WTC11 (cell line): ENCODE measurements at regions not wholly inside any gene's neighbourhood (a gene's known extent, or its start where the extent isn't known, plus 50 kb on each side); places are given as distances from the start of the nearest gene placed in this dataset.
"Not testable (repeated sequence)": the region's sequence is repeated elsewhere in the genome, so short reads cannot be mapped to it uniquely, and the experiment has no call there.

Experiments
- ATAC-seq: fragments of 200-7000 bp; cut with Tn5 transposase; 2 replicates; pipeline ENCODE4 v1.10.0; 2021; ENCODE audit warnings: mild to moderate bottlenecking, moderate library complexity
- CTCF ChIA-PET: fragments of 300-600 bp; sonication (Branson Sonifier 250); formaldehyde crosslinking; loops from one replicate; lab custom pipeline; 2021; ENCODE audit warnings: antibody characterized with exemption; lab: Charles Lee
- POLR2A ChIA-PET: fragments of 350-600 bp; sonication (Branson Sonifier 250); formaldehyde crosslinking; loops from one replicate; lab custom pipeline; 2021; ENCODE audit warnings: antibody characterized with exemption; lab: Charles Lee
- DNase-seq: peaks from one replicate; pipeline ENCODE4 v3.0.0; 2021; ENCODE audit warnings: low spot score
- H3K27ac Mint-ChIP-seq: 2 replicates; pipeline ENCODE4 v1.8.0; 2021; ENCODE audit warnings: mixed read lengths
- H3K27me3 Mint-ChIP-seq: 2 replicates; pipeline ENCODE4 v1.8.0; 2021; ENCODE audit warnings: low read depth, mild to moderate bottlenecking, moderate library complexity, mixed read lengths
- H3K36me3 Mint-ChIP-seq: 2 replicates; pipeline ENCODE4 v1.8.0; 2021; ENCODE audit warnings: mixed read lengths
- H3K4me1 Mint-ChIP-seq: 2 replicates; pipeline ENCODE4 v1.8.0; 2022; ENCODE audit warnings: mixed read lengths
- H3K4me3 Mint-ChIP-seq: 2 replicates; pipeline ENCODE4 v1.8.0; 2021; ENCODE audit warnings: mild to moderate bottlenecking, moderate library complexity, mixed read lengths
- H3K9me3 Mint-ChIP-seq: 2 replicates; pipeline ENCODE4 v1.8.0; 2021; ENCODE audit warnings: mixed read lengths
- AFF4 ChIP-seq: sonication (generic); formaldehyde crosslinking; IDR thresholded peaks from 2 replicates; pipeline ENCODE4 v1.8.1; 2023; ENCODE audit warnings: mild to moderate bottlenecking, missing genetic modification reagents, borderline replicate concordance
- ATF6 ChIP-seq: sonication (generic); formaldehyde crosslinking; IDR thresholded peaks from 2 replicates; pipeline ENCODE4 v1.8.1; 2023; ENCODE audit warnings: mild to moderate bottlenecking, missing genetic modification reagents
- CREB1 ChIP-seq: sonication (generic); formaldehyde crosslinking; IDR thresholded peaks from 2 replicates; pipeline ENCODE4 v1.8.0; 2023; ENCODE audit warnings: mild to moderate bottlenecking, missing genetic modification reagents
- FOXP4 ChIP-seq: sonication (generic); formaldehyde crosslinking; IDR thresholded peaks from 2 replicates; pipeline ENCODE4 v1.8.0; 2022; ENCODE audit warnings: mild to moderate bottlenecking, missing genetic modification reagents
- GABPB1 ChIP-seq: sonication (generic); formaldehyde crosslinking; IDR thresholded peaks from 2 replicates; pipeline ENCODE4 v1.8.1; 2023; ENCODE audit warnings: mild to moderate bottlenecking, missing genetic modification reagents
- GRHL2 ChIP-seq: fragments of 250-450 bp; sonication (Bioruptor Pico); IDR thresholded peaks from 2 replicates; pipeline ENCODE4 v1.8.0; 2022; ENCODE audit warnings: mild to moderate bottlenecking, moderate library complexity; ENCODE audit not compliant: insufficient replicate concordance, severe bottlenecking
- HMGXB4 ChIP-seq: sonication (generic); formaldehyde crosslinking; IDR thresholded peaks from 2 replicates; pipeline ENCODE4 v1.8.1; 2023; ENCODE audit warnings: mild to moderate bottlenecking, moderate library complexity, missing genetic modification reagents
- JAZF1 ChIP-seq: fragments of 250-450 bp; sonication (Bioruptor Pico); IDR thresholded peaks from 2 replicates; pipeline ENCODE4 v1.9.0; 2021; ENCODE audit warnings: moderate library complexity, mild to moderate bottlenecking, inconsistent platforms
- NR1H2 ChIP-seq: sonication (generic); formaldehyde crosslinking; IDR thresholded peaks from 2 replicates; pipeline ENCODE4 v1.9.0; 2021; ENCODE audit warnings: mild to moderate bottlenecking, moderate library complexity, missing genetic modification reagents
- NR3C1 ChIP-seq: sonication (generic); formaldehyde crosslinking; conservative IDR thresholded peaks from 2 replicates; pipeline ENCODE4 v1.8.1; 2023; ENCODE audit warnings: low read depth, mild to moderate bottlenecking, missing genetic modification reagents
- TP53 ChIP-seq: sonication (generic); formaldehyde crosslinking; IDR thresholded peaks from 2 replicates; pipeline ENCODE4 v1.8.1; 2023; ENCODE audit warnings: mild to moderate bottlenecking, missing genetic modification reagents
- ZBTB21 ChIP-seq: sonication (generic); formaldehyde crosslinking; IDR thresholded peaks from 2 replicates; pipeline ENCODE4 v1.8.1; 2023; ENCODE audit warnings: mild to moderate bottlenecking, missing genetic modification reagents, borderline replicate concordance
- ZBTB43 ChIP-seq: sonication (generic); formaldehyde crosslinking; IDR thresholded peaks from 2 replicates; pipeline ENCODE4 v1.8.1; 2023; ENCODE audit warnings: mild to moderate bottlenecking, missing genetic modification reagents
- ZNF121 ChIP-seq: sonication (generic); formaldehyde crosslinking; IDR thresholded peaks from 2 replicates; pipeline ENCODE4 v1.8.0; 2023; ENCODE audit warnings: missing genetic modification reagents
- ZNF317 ChIP-seq: sonication (generic); formaldehyde crosslinking; IDR thresholded peaks from 2 replicates; pipeline ENCODE4 v1.8.1; 2023; ENCODE audit warnings: low read depth, mild to moderate bottlenecking, moderate library complexity, missing genetic modification reagents, borderline replicate concordance
- ZNF423 ChIP-seq: fragments of 250-450 bp; sonication (Bioruptor Pico); IDR thresholded peaks from 2 replicates; pipeline ENCODE4 v2.1.2; 2022; ENCODE audit warnings: mild to moderate bottlenecking, moderate library complexity

- Mint-ChIP-seq H3K9me3 (peaks cover 7% of the 10 kb centered on the region), H3K4me3 (no peak overlapping the region), H3K27ac (no peak overlapping the region), H3K27me3 (no peaks in the 10 kb centered on the region), H3K4me1 (no peaks in the 10 kb centered on the region), H3K36me3 (no peaks in the 10 kb centered on the region)
- POLR2A ChIA-PET: no interaction called here
- TF ChIP-seq AFF4 (CRISPR knock-in tag): no peak
- TF ChIP-seq GABPB1: no peak
- TF ChIP-seq ZBTB21 (CRISPR knock-in tag): no peak
- no peak for TF ChIP-seq TP53 (CRISPR knock-in tag)
- TF ChIP-seq NR3C1 (CRISPR knock-in tag): no peak
- TF ChIP-seq ZNF121 (CRISPR knock-in tag): no peak
- TF ChIP-seq ZNF317 (CRISPR knock-in tag): no peak
- TF ChIP-seq CREB1 (CRISPR knock-in tag): no peak
- TF ChIP-seq FOXP4 (CRISPR knock-in tag): no peak
- TF ChIP-seq GRHL2 (CRISPR knock-in tag): no peak
- TF ChIP-seq ATF6: no peak
- TF ChIP-seq NR1H2 (CRISPR knock-in tag): no peak
- TF ChIP-seq HMGXB4 (CRISPR knock-in tag): no peak
- no peak for TF ChIP-seq JAZF1 (CRISPR knock-in tag)
- no peak for TF ChIP-seq ZNF423 (CRISPR knock-in tag)
- TF ChIP-seq ZBTB43: no peak
- no peak for DNase-seq
- no peak for ATAC-seq
- CTCF ChIA-PET: no interaction called here
Measured at GRCh38 chr3:39733804-39734203, 75.6 kb upstream of the MYRIP start.

- H3K4me1 Mint-ChIP-seq, ATAC-seq, POLR2A ChIA-PET, CTCF ChIA-PET, H3K4me3 Mint-ChIP-seq, H3K27me3 Mint-ChIP-seq, H3K36me3 Mint-ChIP-seq, H3K27ac Mint-ChIP-seq, DNase-seq: not testable (repeated sequence)
- H3K9me3 Mint-ChIP-seq: peaks cover 27% of the 10 kb centered on the region
Measured at GRCh38 chr3:39739658-39740057, 69.8 kb upstream of the MYRIP start.
